ENCODE measurements at regions not wholly inside any gene's neighbourhood (a gene's known extent, or its start where the extent isn't known, plus 50 kb on each side); places are given as distances from the start of the nearest gene placed in this dataset.
"Not testable (repeated sequence)": the region's sequence is repeated elsewhere in the genome, so short reads cannot be mapped to it uniquely, and the experiment has no call there.

DNA sequence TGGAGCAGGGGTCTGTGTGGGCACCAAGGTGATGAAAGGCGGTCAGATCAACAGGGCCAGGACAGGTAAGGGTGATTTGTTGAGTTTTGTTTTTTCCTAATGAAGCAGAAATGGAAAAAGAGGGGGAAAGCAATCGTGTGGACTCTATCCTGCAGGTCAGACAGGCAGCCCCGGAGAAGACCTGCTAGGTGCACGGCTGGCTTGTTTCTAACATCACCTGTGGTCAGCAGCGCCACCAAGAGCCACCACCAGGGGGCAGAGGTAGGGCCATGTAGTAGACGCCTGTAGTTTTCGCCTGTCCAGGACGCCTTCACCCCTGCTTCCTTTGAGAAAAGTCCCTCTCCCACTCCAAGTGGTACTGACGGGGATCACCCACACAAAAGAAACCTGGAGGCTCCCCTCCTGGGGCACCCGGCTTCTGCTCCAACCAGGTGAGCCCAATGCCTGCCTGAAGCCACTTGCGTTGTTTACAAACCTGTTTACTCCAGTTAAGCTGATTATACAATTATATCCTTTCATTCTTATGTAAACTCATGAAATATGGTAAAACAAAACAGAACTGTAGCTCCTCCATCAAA lies 54.2 kb upstream of the SEC14L1 start:
- Histone ChIP-seq H3K36me3 (ENCODE audit: low read depth, missing control alignments) (no peaks in the 10 kb centered on the region), H3K4me1 (peaks cover 15% of the 10 kb centered on the region), H3K27ac (no peak overlapping the region), H3K27me3 (no peaks in the 10 kb centered on the region), H3K4me3 (no peak overlapping the region), H3K9me3 (no peaks in the 10 kb centered on the region)
- 27 to 30% methylated on average over 11 of the region's 11 CpGs for WGBS, 2 donors
- TF ChIP-seq CTCF (IDR thresholded peaks at IDR 0.05): peak; percentile 74 to 93 (median 92)
- TF ChIP-seq POLR2A (IDR thresholded peaks at IDR 0.05): no peak
- intact Hi-C loops (cut with DNase I; ENCODE audit: low total_unique reads): loop anchor here (5.0 kb wide), 1 partner anchor 161 kb away; no protein-coding TSS in a partner anchor
- peak; percentile 95 for DNase-seq

DNA sequence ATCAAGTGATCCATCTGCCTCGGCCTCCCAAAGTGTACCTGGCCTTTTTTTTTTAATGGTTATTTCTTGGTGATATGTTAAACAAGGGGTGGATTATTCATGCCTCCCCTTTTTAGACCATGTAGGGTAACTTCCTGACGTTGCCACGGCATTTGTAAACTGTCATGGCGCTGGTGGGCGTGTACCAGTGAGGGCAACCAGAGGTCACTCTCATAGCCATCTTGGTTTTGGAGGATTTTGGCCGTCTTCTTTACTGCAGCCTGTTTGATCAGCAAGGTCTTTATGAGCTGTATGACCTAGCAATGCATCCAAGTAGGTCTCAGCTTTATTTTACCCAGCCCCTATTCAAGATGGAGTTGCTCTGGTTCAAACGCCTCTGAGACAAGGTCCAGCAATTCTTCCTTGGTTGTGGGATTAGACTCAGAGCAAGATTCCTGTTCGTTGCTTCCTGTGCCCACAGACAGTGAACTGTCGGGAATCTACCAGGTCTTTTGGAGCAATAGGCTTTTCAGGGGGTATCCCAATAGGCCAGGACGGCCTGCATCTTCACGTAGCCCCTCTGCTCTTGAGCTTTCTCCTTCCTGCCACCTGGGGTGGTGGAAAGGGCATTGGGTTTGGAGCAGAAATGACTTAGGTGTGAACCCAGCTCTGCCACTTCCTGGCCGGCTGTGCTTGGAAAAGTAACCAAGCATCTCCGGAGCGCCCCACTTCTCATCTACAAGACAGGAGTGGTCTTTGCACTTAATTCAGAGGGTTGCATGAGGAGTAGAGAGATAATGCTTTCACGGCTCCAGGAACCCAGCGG lies 52.9 kb upstream of the SEC14L1 start:
- H3K36me3 ChIP-seq (ENCODE audit: low read depth, missing control alignments): no peaks in the 10 kb centered on the region
- H3K27me3 ChIP-seq: no peaks in the 10 kb centered on the region
- 53 to 55% methylated on average over 14 to 16 of the region's 16 CpGs for WGBS, 2 donors
- H3K4me3 ChIP-seq: peak overlapping the region; percentile 68 to 92
- DNase-seq: no peak
- H3K27ac ChIP-seq: peak overlapping the region; percentile 78 to 82
- intact Hi-C loops (cut with DNase I; ENCODE audit: low total_unique reads): loop anchor here (5.0 kb wide), 1 partner anchor 159 kb away; no protein-coding TSS in a partner anchor
- H3K4me1 ChIP-seq: peaks cover 15% of the 10 kb centered on the region
- H3K9me3 ChIP-seq: no peaks in the 10 kb centered on the region
- no peak for TF ChIP-seq CTCF (IDR thresholded peaks at IDR 0.05)
- TF ChIP-seq POLR2A (IDR thresholded peaks at IDR 0.05): no peak

DNA sequence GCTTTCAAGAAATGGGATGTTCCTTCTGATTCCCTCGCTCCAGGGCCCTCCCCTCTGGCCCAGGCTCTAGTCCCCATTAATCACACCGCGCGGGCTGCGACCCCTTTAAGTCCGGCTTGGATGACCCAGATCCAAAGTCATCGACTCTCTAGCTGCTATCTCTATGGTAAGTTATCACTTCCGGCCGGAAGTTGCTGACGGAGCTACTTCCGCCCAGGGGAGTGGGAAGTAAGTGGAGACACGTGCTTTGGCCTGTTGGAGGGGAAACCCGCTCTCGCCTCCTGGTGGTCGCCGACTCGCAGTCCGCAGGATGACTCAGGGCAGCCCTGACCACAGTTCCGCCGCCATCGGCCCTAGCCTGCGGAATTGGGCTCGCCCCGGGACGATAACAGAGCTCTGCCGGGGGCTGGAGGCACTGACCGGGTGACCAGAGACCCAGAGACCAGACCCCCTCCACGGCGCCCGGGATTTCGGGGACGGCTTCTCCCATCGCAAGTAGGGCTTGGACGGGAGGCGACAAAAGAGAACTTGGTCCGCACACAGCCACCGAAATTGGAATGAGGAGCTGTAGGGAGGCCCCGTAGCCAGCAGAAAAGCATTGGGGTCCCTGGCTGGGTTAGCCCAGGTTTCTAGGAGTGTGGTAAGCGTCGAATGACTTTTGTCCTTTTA lies 52.2 kb upstream of the SEC14L1 start:
- 0% methylated on average over 28 to 40 of the region's 40 CpGs for WGBS, 2 donors
- Histone ChIP-seq H3K27ac (peak overlapping the region; percentile 78 to 82), H3K27me3 (no peaks in the 10 kb centered on the region), H3K4me1 (peaks cover 15% of the 10 kb centered on the region), H3K9me3 (no peaks in the 10 kb centered on the region), H3K4me3 (peak overlapping the region; percentile 68 to 92), H3K36me3 (ENCODE audit: low read depth, missing control alignments) (no peaks in the 10 kb centered on the region)
- no peak for TF ChIP-seq POLR2A (IDR thresholded peaks at IDR 0.05)
- peak; percentile 70 to 92 (median 83) for TF ChIP-seq CTCF (IDR thresholded peaks at IDR 0.05)
- peak; percentile 96 for DNase-seq
- intact Hi-C loops (cut with DNase I; ENCODE audit: low total_unique reads): loop anchor here (5.0 kb wide), 1 partner anchor 159 kb away; no protein-coding TSS in a partner anchor

GRCh38 chr17:77089124-77089490 lies 51.7 kb upstream of the SEC14L1 start:
- intact Hi-C loops (cut with DNase I; ENCODE audit: low total_unique reads): loop anchor here (5.0 kb wide), 1 partner anchor 158 kb away; no protein-coding TSS in a partner anchor
- WGBS, 2 donors: 1 to 2% methylated on average over 6 of the region's 6 CpGs
- Histone ChIP-seq H3K9me3 (no peaks in the 10 kb centered on the region), H3K4me1 (peaks cover 15% of the 10 kb centered on the region), H3K27me3 (no peaks in the 10 kb centered on the region), H3K4me3 (peak overlapping the region; percentile 68 to 92), H3K36me3 (ENCODE audit: low read depth, missing control alignments) (no peaks in the 10 kb centered on the region), H3K27ac (peak overlapping the region; percentile 78 to 82)
- TF ChIP-seq POLR2A (IDR thresholded peaks at IDR 0.05): no peak
- no peak for TF ChIP-seq CTCF (IDR thresholded peaks at IDR 0.05)
- no peak for DNase-seq

DNA sequence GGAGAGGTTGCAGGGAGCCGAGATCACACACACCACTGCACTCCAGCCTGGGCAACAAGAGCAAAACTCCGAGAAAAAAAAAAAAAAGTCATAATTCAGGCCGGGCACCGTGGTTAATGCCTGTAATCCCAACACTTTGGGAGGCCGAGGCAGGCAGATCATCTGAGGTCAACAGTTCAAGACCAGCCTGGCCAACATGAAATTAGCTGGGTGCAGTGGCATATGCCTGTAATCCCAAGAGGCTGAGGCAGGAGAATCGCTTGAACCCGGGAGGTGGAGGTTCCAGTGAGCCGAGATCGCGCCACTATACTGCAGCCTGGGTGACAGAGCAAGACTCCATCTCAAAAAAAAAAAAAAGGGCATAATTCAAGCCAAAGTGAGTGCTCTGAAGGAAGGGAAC lies 50.8 kb upstream of the SEC14L1 start:
- not testable (repeated sequence) for H3K36me3 ChIP-seq (ENCODE audit: low read depth, missing control alignments); H3K27ac ChIP-seq
- WGBS, 2 donors: 86 to 88% methylated on average over 10 of the region's 10 CpGs

More for the DNA sequence above, 50.8 kb upstream of the SEC14L1 start:
- not testable (repeated sequence) for H3K4me3 ChIP-seq, H3K27me3 ChIP-seq, H3K9me3 ChIP-seq, DNase-seq
- intact Hi-C loops (cut with DNase I; ENCODE audit: low total_unique reads): loop anchor here (5.0 kb wide), 1 partner anchor 157 kb away; no protein-coding TSS in a partner anchor
- peaks cover 15% of the 10 kb centered on the region for H3K4me1 ChIP-seq

Measured in testis (tissue), 2 donors.